ENCODE measurements at regions not wholly inside any gene's neighbourhood (a gene's known extent, or its start where the extent isn't known, plus 50 kb on each side); places are given as distances from the start of the nearest gene placed in this dataset.

DNA sequence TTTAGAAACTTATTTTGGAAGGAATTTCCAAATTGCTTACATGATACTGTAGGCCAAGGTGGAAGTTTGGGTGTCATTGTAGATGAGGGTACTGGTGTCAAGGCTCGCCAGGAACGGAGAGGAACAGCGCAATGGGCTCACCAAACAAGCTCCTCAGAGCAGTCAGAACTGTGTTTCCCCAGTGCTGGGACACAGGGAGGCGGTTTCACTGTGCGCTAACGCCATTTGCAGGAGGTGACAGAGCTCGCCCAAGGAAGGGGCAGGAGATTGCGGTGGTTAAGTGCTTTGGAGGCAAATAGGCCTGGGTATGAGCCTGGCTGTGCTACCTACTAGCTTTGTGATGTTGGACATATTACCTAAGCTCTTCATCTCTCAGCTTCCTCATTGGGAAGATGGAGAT, 57.3 kb downstream of the HHEX start:
- Histone ChIP-seq H3K27ac (ENCODE audit: low read depth, low read length) (no peak overlapping the region), H3K4me1 (ENCODE audit: control insufficient read depth, insufficient read depth, low read length) (no peaks in the 10 kb centered on the region), H3K27me3 (ENCODE audit: control insufficient read depth, insufficient read depth, low read length) (no peaks in the 10 kb centered on the region), H3K9me3 (ENCODE audit: control insufficient read depth, insufficient read depth, low read length) (no peaks in the 10 kb centered on the region), H3K36me3 (ENCODE audit: control insufficient read depth, insufficient read depth, low read length) (no peaks in the 10 kb centered on the region), H3K9ac (ENCODE audit: low read depth, low read length) (no peak overlapping the region), H3K4me3 (ENCODE audit: low read depth, low read length) (no peak overlapping the region)

DNA sequence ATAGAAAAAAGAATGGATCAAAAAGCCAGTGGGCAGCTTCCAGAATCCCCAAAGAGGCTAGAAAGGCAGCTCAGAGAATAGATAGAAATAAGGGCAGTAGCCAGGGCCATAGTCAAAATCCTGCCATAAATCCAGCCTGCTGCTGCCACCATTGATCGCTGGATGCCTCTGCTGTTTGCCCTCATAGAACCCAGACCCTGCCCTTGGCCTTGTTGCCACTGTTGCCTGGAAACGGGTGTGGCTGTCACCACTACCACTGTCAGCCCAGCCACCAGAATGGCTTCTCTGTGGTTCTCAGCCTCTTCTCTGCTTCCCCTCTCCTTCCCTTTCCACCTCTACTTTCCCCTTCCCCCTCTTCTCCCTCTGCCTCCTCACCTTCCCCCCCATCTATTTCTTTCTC, 57.8 kb downstream of the HHEX start:
- Histone ChIP-seq H3K9me3 (ENCODE audit: control insufficient read depth, insufficient read depth, low read length) (no peaks in the 10 kb centered on the region), H3K27ac (ENCODE audit: low read depth, low read length) (no peak overlapping the region), H3K9ac (ENCODE audit: low read depth, low read length) (no peak overlapping the region), H3K4me3 (ENCODE audit: low read depth, low read length) (no peak overlapping the region), H3K36me3 (ENCODE audit: control insufficient read depth, insufficient read depth, low read length) (no peaks in the 10 kb centered on the region), H3K27me3 (ENCODE audit: control insufficient read depth, insufficient read depth, low read length) (no peaks in the 10 kb centered on the region), H3K4me1 (ENCODE audit: control insufficient read depth, insufficient read depth, low read length) (no peaks in the 10 kb centered on the region)

DNA sequence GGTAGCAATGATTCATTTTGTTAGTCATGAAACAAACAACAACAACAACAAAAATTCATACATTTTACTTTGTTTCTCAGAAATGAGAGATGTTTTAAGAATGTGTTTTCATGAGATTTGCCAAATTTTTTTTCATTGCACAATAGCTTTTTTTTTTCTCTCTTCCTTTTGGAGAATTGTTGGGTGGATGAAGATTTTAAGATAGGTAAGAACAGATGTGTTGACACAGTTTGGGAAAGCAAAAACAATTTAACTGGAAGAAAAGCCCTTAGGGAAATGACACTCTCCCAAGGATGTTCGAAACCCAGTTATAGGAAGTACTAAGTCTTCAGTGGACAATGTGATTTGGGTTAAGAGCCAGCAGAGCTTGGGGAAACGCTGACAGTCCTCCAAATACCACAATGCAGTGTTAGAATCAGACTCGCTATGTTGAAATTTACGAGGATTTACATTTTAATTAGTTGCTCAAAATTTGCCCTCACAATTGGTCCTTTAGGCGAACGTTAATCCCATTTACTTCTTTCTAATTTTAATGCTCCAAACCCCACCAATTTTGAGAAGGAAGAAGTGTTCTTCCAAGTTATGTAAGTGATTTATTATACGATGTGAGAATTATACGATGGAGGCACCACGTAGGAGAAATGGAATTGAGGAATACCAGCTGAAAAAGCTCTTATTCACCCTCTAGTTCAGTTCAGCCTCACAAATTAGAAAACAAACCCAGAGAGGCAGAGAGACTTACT, 61.2 kb downstream of the HHEX start:
- Histone ChIP-seq H3K9me3 (ENCODE audit: control insufficient read depth, insufficient read depth, low read length) (no peaks in the 10 kb centered on the region), H3K36me3 (ENCODE audit: control insufficient read depth, insufficient read depth, low read length) (no peaks in the 10 kb centered on the region), H3K27me3 (ENCODE audit: control insufficient read depth, insufficient read depth, low read length) (no peaks in the 10 kb centered on the region), H3K4me1 (ENCODE audit: control insufficient read depth, insufficient read depth, low read length) (0 out of 2 replicates have a peak, but pooled peaks cover 2% of the 10 kb centered on the region), H3K27ac (ENCODE audit: low read depth, low read length) (no peak overlapping the region), H3K9ac (ENCODE audit: low read depth, low read length) (no peak overlapping the region), H3K4me3 (ENCODE audit: low read depth, low read length) (no peak overlapping the region)

DNA sequence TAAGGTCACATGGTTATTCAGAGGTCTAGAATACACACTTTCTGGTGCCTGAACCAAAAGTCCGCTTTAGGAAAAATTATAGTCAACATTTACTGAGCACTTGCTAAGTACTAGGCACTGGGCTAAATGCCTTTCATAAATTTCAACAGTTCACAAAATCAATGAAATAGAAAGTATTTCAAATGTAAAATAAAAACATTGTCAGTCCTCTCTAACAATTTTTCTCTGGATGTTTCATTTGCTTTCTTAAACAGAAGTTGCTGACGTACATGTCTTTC, 61.7 kb downstream of the HHEX start:
- no peaks in the 10 kb centered on the region for H3K36me3 ChIP-seq (ENCODE audit: control insufficient read depth, insufficient read depth, low read length)
- no peaks in the 10 kb centered on the region for H3K27me3 ChIP-seq (ENCODE audit: control insufficient read depth, insufficient read depth, low read length)
- H3K4me3 ChIP-seq (ENCODE audit: low read depth, low read length), result no peak overlapping the region
- no peak overlapping the region for H3K27ac ChIP-seq (ENCODE audit: low read depth, low read length)
- H3K9ac ChIP-seq (ENCODE audit: low read depth, low read length), result no peak overlapping the region
- 0 out of 2 replicates have a peak, but pooled peaks cover 6% of the 10 kb centered on the region for H3K4me1 ChIP-seq (ENCODE audit: control insufficient read depth, insufficient read depth, low read length)
- no peaks in the 10 kb centered on the region for H3K9me3 ChIP-seq (ENCODE audit: control insufficient read depth, insufficient read depth, low read length)

DNA sequence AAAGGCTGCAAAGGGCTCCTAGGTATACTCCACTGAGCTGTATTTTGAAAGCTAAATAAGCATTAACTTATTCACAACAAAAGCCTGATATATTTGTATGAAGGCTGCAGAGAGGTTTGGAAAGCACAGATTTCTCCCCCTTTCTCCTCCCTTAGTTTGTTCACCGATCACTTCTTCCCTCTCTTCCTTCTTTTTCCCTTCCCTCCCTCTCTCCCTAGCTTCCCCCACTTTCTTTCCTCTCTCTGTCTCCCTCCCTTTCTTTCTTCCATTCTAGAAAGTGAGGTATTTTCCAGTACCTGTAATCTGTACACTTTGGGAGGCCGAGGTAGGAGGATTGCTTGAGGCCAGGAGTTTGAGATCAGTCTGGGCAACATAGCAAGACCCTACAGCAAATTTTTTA, 62.1 kb downstream of the HHEX start:
- Histone ChIP-seq H3K9ac (ENCODE audit: low read depth, low read length) (no peak overlapping the region), H3K9me3 (ENCODE audit: control insufficient read depth, insufficient read depth, low read length) (no peaks in the 10 kb centered on the region), H3K27me3 (ENCODE audit: control insufficient read depth, insufficient read depth, low read length) (no peaks in the 10 kb centered on the region), H3K27ac (ENCODE audit: low read depth, low read length) (no peak overlapping the region), H3K4me1 (ENCODE audit: control insufficient read depth, insufficient read depth, low read length) (peaks cover 9% of the 10 kb centered on the region; the same call in 1 of the 2 replicates), H3K4me3 (ENCODE audit: low read depth, low read length) (no peak overlapping the region), H3K36me3 (ENCODE audit: control insufficient read depth, insufficient read depth, low read length) (no peaks in the 10 kb centered on the region)

DNA sequence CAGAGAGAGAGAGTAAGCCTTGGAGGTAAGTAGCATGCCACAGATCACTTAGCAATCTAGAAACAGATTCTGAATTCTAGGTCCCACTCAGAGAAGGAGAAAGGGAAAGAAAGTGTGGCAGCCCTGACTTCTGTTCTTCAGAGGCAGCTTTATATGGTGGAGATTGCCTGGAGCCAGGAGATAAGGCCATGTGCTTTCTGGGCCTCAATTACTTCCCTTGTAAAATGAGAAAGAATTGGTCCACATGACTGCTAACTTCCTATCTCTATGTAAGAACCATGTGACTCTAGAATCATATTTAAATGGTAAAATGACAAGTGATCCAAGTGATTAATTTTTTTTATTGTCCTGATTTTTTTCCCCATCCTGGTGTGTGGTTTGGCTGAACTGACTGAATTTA, 64.1 kb downstream of the HHEX start:
- no peak overlapping the region for H3K9ac ChIP-seq (ENCODE audit: low read depth, low read length)
- no peaks in the 10 kb centered on the region for H3K27me3 ChIP-seq (ENCODE audit: control insufficient read depth, insufficient read depth, low read length)
- H3K27ac ChIP-seq (ENCODE audit: low read depth, low read length), result no peak overlapping the region
- no peak overlapping the region for H3K4me3 ChIP-seq (ENCODE audit: low read depth, low read length)
- H3K36me3 ChIP-seq (ENCODE audit: control insufficient read depth, insufficient read depth, low read length), result no peaks in the 10 kb centered on the region
- H3K9me3 ChIP-seq (ENCODE audit: control insufficient read depth, insufficient read depth, low read length), result no peaks in the 10 kb centered on the region
- peaks cover 11% of the 10 kb centered on the region for H3K4me1 ChIP-seq (ENCODE audit: control insufficient read depth, insufficient read depth, low read length)

DNA sequence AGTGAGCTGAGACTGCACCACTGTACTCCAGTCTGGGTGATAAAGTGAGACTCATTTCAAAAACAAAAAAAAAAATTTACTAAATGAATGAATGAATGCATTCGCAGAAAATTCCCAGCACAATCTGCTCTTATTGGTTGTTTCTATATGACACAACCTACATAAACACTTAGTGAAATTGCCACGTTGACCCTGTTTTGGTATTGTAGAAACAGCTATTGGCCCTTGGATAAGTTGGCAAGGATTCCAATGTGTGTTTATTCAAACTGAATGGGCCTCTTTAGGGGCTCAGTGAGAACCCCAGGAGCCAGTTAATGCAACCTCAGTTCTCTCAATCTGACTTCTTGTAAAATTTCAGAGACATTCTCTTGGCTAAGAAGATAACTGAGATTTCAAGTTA, 66.0 kb downstream of the HHEX start:
- no peaks in the 10 kb centered on the region for H3K9me3 ChIP-seq (ENCODE audit: control insufficient read depth, insufficient read depth, low read length)
- H3K27ac ChIP-seq (ENCODE audit: low read depth, low read length), result no peak overlapping the region
- H3K27me3 ChIP-seq (ENCODE audit: control insufficient read depth, insufficient read depth, low read length), result no peaks in the 10 kb centered on the region
- peaks cover 11% of the 10 kb centered on the region for H3K4me1 ChIP-seq (ENCODE audit: control insufficient read depth, insufficient read depth, low read length)
- H3K4me3 ChIP-seq (ENCODE audit: low read depth, low read length), result no peak overlapping the region
- no peak overlapping the region for H3K9ac ChIP-seq (ENCODE audit: low read depth, low read length)
- H3K36me3 ChIP-seq (ENCODE audit: control insufficient read depth, insufficient read depth, low read length), result no peaks in the 10 kb centered on the region

DNA sequence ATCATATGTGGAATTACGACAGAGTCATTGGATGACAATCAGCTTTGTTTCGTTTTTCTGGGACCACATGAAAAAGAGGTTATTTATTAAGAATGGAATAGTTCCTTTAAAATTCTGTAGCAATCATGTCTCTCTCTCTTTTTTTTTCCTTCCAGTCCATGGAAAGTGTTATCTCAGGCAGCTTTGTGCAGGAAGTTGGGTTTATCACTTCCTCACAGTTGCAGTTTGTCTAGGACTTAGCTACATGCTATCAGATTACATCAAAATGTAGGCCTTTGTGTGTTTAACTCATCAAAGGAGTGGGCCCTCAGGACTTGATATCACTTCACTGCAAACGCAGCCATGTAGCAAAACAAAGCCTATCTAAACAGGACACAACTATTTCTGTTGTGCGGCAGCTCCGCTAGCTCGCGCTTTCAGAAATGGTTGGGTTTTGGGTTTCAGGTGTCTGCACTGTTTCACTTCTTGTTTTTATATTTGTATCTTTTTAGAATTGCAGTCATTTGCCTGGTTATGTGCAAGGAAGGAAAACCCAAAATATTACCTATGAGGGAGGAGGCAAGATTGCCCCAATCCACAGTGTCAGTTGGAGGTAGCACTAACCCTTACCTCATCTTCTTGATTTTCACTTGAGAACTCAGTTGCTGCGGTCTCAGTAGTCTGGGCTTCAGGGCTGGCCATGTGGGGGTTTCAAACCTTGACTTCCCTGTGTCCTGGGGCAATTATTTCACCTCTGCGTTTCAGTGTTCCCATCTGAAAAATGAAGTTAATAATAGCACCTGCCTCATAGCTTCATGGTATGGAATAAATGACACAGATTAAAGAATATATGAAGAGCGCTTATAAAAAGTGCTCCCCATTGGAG, 66.7 kb downstream of the HHEX start:
- H3K27me3 ChIP-seq (ENCODE audit: control insufficient read depth, insufficient read depth, low read length), result no peaks in the 10 kb centered on the region
- H3K4me3 ChIP-seq (ENCODE audit: low read depth, low read length), result no peak overlapping the region
- peaks cover 11% of the 10 kb centered on the region for H3K4me1 ChIP-seq (ENCODE audit: control insufficient read depth, insufficient read depth, low read length)
- H3K9ac ChIP-seq (ENCODE audit: low read depth, low read length), result no peak overlapping the region
- H3K36me3 ChIP-seq (ENCODE audit: control insufficient read depth, insufficient read depth, low read length), result no peaks in the 10 kb centered on the region
- H3K27ac ChIP-seq (ENCODE audit: low read depth, low read length), result no peak overlapping the region
- H3K9me3 ChIP-seq (ENCODE audit: control insufficient read depth, insufficient read depth, low read length), result no peaks in the 10 kb centered on the region

DNA sequence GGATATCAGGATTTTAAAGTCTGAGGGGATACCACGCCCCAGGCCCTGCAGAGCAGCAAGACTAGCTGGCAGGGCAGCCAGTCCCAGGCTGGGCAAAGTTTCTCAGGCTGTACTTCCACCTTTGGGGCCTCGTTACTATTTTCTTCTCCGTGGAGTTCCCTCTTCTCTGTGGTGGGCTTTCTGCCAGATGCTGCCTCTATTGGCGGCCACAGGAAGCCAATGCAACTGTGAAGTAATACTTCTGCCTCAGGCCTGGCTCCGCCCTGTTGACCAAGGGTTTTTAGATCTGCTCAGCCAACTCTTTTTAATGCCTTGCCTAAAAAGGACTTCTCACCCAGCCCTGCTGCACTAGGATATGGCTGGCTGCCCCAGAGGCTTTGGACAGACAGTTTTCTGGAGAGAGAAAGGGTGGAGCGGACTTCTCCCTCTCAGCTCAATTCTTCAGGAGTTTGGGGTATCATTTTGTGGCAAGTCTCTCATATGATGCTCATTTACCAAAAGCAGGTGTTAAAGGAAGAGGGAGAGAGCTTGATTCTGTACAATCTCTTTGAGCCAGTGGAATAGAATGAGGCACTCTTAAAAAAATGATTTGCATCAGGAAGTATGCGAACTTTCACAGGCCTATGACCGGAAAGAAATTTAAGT, 67.4 kb downstream of the HHEX start:
- Histone ChIP-seq H3K27ac (ENCODE audit: low read depth, low read length) (no peak overlapping the region), H3K27me3 (ENCODE audit: control insufficient read depth, insufficient read depth, low read length) (no peaks in the 10 kb centered on the region), H3K4me1 (ENCODE audit: control insufficient read depth, insufficient read depth, low read length) (peaks cover 11% of the 10 kb centered on the region), H3K4me3 (ENCODE audit: low read depth, low read length) (no peak overlapping the region), H3K9ac (ENCODE audit: low read depth, low read length) (no peak overlapping the region), H3K36me3 (ENCODE audit: control insufficient read depth, insufficient read depth, low read length) (no peaks in the 10 kb centered on the region), H3K9me3 (ENCODE audit: control insufficient read depth, insufficient read depth, low read length) (no peaks in the 10 kb centered on the region)

DNA sequence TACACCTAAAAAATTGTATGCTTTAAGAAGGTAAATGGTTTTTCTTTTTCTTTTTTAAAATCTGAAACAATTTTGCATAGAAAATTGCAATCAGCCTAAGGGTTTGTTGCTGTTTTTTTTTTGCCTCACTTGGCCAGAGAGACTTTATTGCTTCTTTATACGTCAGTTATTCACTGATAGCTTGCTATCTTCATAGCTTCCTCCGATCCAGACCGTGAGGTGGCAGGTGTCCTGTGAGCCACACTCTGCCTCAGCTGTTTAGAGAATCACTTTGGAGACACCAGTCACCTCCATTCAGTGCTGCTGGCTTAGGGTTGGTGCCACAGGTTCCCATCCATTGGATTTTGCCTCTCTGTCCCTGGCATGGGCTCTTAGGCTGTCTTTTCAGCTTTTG, 68.0 kb downstream of the HHEX start:
- no peak overlapping the region for H3K27ac ChIP-seq (ENCODE audit: low read depth, low read length)
- no peaks in the 10 kb centered on the region for H3K9me3 ChIP-seq (ENCODE audit: control insufficient read depth, insufficient read depth, low read length)
- H3K4me3 ChIP-seq (ENCODE audit: low read depth, low read length), result no peak overlapping the region
- no peak overlapping the region for H3K9ac ChIP-seq (ENCODE audit: low read depth, low read length)
- peaks cover 11% of the 10 kb centered on the region for H3K4me1 ChIP-seq (ENCODE audit: control insufficient read depth, insufficient read depth, low read length)
- no peaks in the 10 kb centered on the region for H3K27me3 ChIP-seq (ENCODE audit: control insufficient read depth, insufficient read depth, low read length)
- H3K36me3 ChIP-seq (ENCODE audit: control insufficient read depth, insufficient read depth, low read length), result no peaks in the 10 kb centered on the region

DNA sequence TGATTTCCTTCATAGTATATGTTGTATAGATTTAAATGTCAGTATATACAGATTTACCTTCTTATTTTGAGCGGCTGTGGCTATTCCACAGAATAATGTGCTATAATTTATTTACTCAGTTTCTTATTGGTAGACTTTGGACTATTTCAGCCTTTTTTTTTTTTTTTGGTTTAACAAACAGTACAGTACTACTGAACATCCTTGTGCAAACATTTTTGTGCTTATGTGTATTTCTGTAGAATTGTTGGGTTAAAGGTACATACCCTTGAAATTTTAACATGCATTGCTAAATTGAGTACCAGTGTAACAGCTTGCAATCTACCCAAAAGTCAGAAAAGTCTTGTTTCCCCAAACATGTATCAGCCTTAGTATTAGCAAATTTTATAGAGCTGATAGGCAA, 68.8 kb downstream of the HHEX start:
- Histone ChIP-seq H3K9me3 (ENCODE audit: control insufficient read depth, insufficient read depth, low read length) (no peaks in the 10 kb centered on the region), H3K9ac (ENCODE audit: low read depth, low read length) (no peak overlapping the region), H3K4me3 (ENCODE audit: low read depth, low read length) (no peak overlapping the region), H3K36me3 (ENCODE audit: control insufficient read depth, insufficient read depth, low read length) (no peaks in the 10 kb centered on the region), H3K4me1 (ENCODE audit: control insufficient read depth, insufficient read depth, low read length) (peaks cover 11% of the 10 kb centered on the region), H3K27me3 (ENCODE audit: control insufficient read depth, insufficient read depth, low read length) (no peaks in the 10 kb centered on the region; the same call in 1 of the 2 replicates), H3K27ac (ENCODE audit: low read depth, low read length) (no peak overlapping the region)
